Panc1 (cell line): ENCODE measurements at regions not wholly inside any gene's neighbourhood (a gene's known extent, or its start where the extent isn't known, plus 50 kb on each side); places are given as distances from the start of the nearest gene placed in this dataset.

Source experiments
- CTCF ChIP-seq: fragments of 450-650 bp; IDR thresholded peaks from 2 replicates; pipeline ENCODE4 v1.5.1; 2017; ENCODE audit warnings: mild to moderate bottlenecking
- POLR2AphosphoS5 ChIP-seq: IDR thresholded peaks from 2 replicates; pipeline ENCODE4 v1.6.1; 2012; ENCODE audit warnings: mild to moderate bottlenecking, low read depth, low read length, moderate library complexity
- REST ChIP-seq, 2 experiments: IDR thresholded peaks; 2 replicates each; pipeline ENCODE4 v1.6.1; 2011 to 2012; ENCODE audit warnings: low read depth in 2 of 2, control low read depth in 1 of 2, low read length in 1 of 2, mild to moderate bottlenecking in 1 of 2, moderate library complexity in 1 of 2; ENCODE audit not compliant: insufficient read depth in 1 of 2
- SIN3A ChIP-seq: IDR thresholded peaks from 2 replicates; pipeline ENCODE4 v1.6.1; 2012; ENCODE audit warnings: low read depth, mild to moderate bottlenecking, low read length, moderate library complexity, borderline replicate concordance; ENCODE audit not compliant: insufficient read depth
- TCF7L2 ChIP-seq: IDR thresholded peaks from 2 replicates; pipeline ENCODE4 v1.6.1; 2011; ENCODE audit warnings: mild to moderate bottlenecking, low read depth, low read length, inconsistent platforms

- no peak for TF ChIP-seq CTCF
- TF ChIP-seq TCF7L2, result no peak
- no peak for TF ChIP-seq REST (IDR thresholded peaks at IDR 0.05; ENCODE audit: insufficient read depth in 1 of 2, low read depth in 2 of 2, low read length in 1 of 2)
- TF ChIP-seq POLR2AphosphoS5, result no peak
- no peak for TF ChIP-seq SIN3A
Measured at GRCh38 chr11:33492596-33492995, 208.0 kb downstream of the C11orf91 start.
